ENCODE measurements at regions not wholly inside any gene's neighbourhood (a gene's known extent, or its start where the extent isn't known, plus 50 kb on each side); places are given as distances from the start of the nearest gene placed in this dataset.

- TF ChIP-seq CTCF (conservative IDR thresholded peaks at IDR 0.05; ENCODE audit: low read depth, low read length) (no peak), EZH2 (IDR thresholded peaks at IDR 0.05; ENCODE audit: low read length, unreplicated experiment) (no peak), EZH2phosphoT487 (IDR thresholded peaks at IDR 0.05; ENCODE audit: borderline replicate concordance, low read length) (no peak)
These were observed 1064.8 kb upstream of the IGFBP7 start for GRCh38 chr4:58175024-58175423.

Data from PC-3 (cell line).